ENCODE measurements at regions not wholly inside any gene's neighbourhood (a gene's known extent, or its start where the extent isn't known, plus 50 kb on each side); places are given as distances from the start of the nearest gene placed in this dataset.

- no peak overlapping the region for H3K27ac ChIP-seq
- TF ChIP-seq Cebpa-rat (IDR thresholded peaks at IDR 0.05), result no peak
- peaks cover 14% of the 10 kb centered on the region for H3K9me3 ChIP-seq
- no peak overlapping the region for H3K4me3 ChIP-seq
- H4K20me1 ChIP-seq, result no peaks in the 10 kb centered on the region
- H3K9ac ChIP-seq, result no peak overlapping the region
- H3K36me3 ChIP-seq, result no peaks in the 10 kb centered on the region
- no peak overlapping the region for H3K4me2 ChIP-seq
- H3K27me3 ChIP-seq, result no peaks in the 10 kb centered on the region
- H3K4me1 ChIP-seq, result peaks cover 7% of the 10 kb centered on the region; the same call in 1 of the 2 replicates
Measured at GRCh38 chr13:68272652-68273051, 1042.5 kb upstream of the PCDH9 start.

DNA sequence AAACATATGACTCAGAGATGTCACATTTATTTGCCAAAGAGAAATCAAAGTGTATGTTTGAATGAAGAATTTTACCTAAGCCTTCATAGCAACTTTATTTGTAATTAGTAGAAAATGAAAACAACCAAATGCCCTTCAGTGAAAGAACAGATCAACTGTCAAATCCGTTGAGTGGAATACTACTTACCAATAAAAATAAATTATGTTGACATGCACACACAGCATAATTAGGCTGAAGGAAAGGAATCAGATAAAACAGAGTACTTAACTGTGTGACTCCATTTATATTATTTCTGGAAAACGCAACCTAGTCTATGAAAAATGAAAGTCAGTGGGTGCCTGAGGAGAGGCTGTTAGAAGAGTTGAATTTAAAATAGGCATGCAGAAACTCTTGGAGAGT, 1034.6 kb upstream of the PCDH9 start:
- Histone ChIP-seq H3K4me3 (no peak overlapping the region), H3K27ac (no peak overlapping the region), H3K4me1 (no peaks in the 10 kb centered on the region), H3K9ac (no peak overlapping the region), H3K9me3 (no peaks in the 10 kb centered on the region), H3K4me2 (no peak overlapping the region), H3K36me3 (no peaks in the 10 kb centered on the region), H3K27me3 (no peaks in the 10 kb centered on the region), H4K20me1 (no peaks in the 10 kb centered on the region)
- no peak for TF ChIP-seq Cebpa-rat (IDR thresholded peaks at IDR 0.05)

DNA sequence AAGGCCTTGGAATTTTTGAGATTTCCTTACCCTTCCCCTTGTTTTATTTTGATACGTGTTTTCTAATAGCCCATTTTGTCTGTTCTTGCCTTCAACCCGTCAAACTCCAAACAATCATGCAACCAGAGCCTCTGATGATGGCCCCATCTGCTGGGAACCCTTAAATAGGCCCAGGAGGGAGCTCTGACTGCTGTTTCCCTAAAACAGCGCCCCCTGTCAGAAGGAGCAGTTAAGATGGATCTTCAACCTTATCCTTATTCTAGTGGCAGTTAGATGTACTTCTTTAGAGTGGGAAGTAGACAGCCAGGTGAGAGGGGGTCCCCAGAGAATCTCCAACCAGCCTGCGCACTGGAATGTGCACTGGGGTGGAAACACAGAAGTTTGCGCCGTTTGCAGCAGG, 1031.0 kb upstream of the PCDH9 start:
- Histone ChIP-seq H3K4me3 (no peak overlapping the region), H3K27me3 (no peaks in the 10 kb centered on the region), H3K27ac (no peak overlapping the region), H3K9me3 (no peaks in the 10 kb centered on the region), H4K20me1 (no peaks in the 10 kb centered on the region), H3K4me2 (no peak overlapping the region), H3K36me3 (no peaks in the 10 kb centered on the region), H3K9ac (no peak overlapping the region), H3K4me1 (no peaks in the 10 kb centered on the region)
- TF ChIP-seq Cebpa-rat (IDR thresholded peaks at IDR 0.05), result no peak

- Histone ChIP-seq H3K4me3 (no peak overlapping the region), H3K4me1 (no peaks in the 10 kb centered on the region), H3K27ac (no peak overlapping the region), H4K20me1 (no peaks in the 10 kb centered on the region), H3K9me3 (no peaks in the 10 kb centered on the region), H3K36me3 (no peaks in the 10 kb centered on the region), H3K9ac (no peak overlapping the region), H3K4me2 (no peak overlapping the region), H3K27me3 (no peaks in the 10 kb centered on the region)
- TF ChIP-seq Cebpa-rat (IDR thresholded peaks at IDR 0.05), result 0 out of 2 replicates have a peak, but pooled peaks have one; percentile 39
Measured at GRCh38 chr13:68257111-68257842, 1027.1 kb upstream of the PCDH9 start.

DNA sequence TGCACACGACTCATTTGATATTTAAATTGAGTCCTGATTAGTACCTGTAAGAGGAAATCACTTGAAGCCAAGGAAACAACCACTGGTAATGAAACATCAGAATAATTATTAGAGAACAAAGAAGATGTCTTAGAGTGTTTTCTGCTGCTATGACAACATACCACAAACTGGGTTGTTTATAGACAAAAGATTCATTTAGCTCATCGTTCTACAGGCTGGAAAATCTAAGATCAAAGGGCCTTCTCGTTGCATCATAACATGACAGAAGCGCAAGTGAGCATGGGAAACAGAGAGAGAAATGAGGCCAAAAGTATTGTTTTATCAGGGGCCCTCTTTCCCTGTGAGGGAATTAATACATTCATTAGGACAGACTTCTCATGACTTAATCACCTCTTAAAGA, 1024.0 kb upstream of the PCDH9 start:
- Histone ChIP-seq H3K4me1 (no peaks in the 10 kb centered on the region), H3K4me3 (no peak overlapping the region), H3K9me3 (no peaks in the 10 kb centered on the region), H4K20me1 (no peaks in the 10 kb centered on the region), H3K27me3 (no peaks in the 10 kb centered on the region), H3K9ac (no peak overlapping the region), H3K36me3 (no peaks in the 10 kb centered on the region), H3K4me2 (no peak overlapping the region), H3K27ac (no peak overlapping the region)
- no peak for TF ChIP-seq Cebpa-rat (IDR thresholded peaks at IDR 0.05)

- H4K20me1 ChIP-seq, result no peaks in the 10 kb centered on the region
- no peak overlapping the region for H3K9ac ChIP-seq
- no peak for TF ChIP-seq Cebpa-rat (IDR thresholded peaks at IDR 0.05)
- H3K9me3 ChIP-seq, result no peaks in the 10 kb centered on the region
- H3K27me3 ChIP-seq, result no peaks in the 10 kb centered on the region
- H3K4me1 ChIP-seq, result no peaks in the 10 kb centered on the region
- no peak overlapping the region for H3K27ac ChIP-seq
- H3K4me3 ChIP-seq, result no peak overlapping the region
- H3K36me3 ChIP-seq, result no peaks in the 10 kb centered on the region
- no peak overlapping the region for H3K4me2 ChIP-seq
Measured at GRCh38 chr13:68234274-68234673, 1004.1 kb upstream of the PCDH9 start.

- no peak for TF ChIP-seq Cebpa-rat (IDR thresholded peaks at IDR 0.05)
- Histone ChIP-seq H3K4me3 (no peak overlapping the region), H4K20me1 (no peaks in the 10 kb centered on the region), H3K9ac (no peak overlapping the region), H3K4me2 (no peak overlapping the region), H3K27me3 (no peaks in the 10 kb centered on the region), H3K36me3 (no peaks in the 10 kb centered on the region), H3K27ac (no peak overlapping the region), H3K9me3 (no peaks in the 10 kb centered on the region), H3K4me1 (no peaks in the 10 kb centered on the region)
Measured at GRCh38 chr13:68232351-68233130, 1002.4 kb upstream of the PCDH9 start.

DNA sequence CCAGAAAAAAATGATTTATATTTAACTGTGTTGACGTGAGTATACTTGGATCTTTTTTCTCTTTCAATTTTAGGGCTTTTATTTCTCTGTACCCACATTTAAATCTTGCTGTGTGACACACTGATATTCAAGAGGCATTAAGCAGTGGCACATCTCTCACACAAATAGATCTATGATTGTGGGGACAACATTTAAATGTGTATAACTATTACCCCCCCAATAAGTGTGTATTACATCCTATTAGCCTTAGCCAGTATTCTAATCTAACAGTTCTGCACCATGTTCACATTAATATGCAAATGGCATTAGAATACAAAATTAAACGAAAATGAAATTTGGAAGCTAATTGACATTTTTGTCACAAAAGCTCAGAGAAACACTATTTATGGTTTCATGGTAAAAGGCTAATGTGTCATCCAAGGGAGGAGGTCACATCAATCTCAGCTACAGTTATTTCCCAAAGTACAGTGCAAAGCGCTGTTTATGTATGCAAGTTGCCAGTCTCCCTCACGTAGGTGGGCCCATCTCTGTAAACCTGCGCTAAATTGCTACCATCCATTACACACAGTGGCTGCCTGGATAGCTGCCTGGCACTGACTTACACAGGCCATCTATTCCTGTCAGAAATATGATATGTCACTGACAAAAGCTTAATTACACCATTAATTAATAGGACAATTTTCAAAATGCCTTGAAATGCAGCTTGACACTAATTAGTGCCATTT, 984.7 kb upstream of the PCDH9 start:
- no peak for TF ChIP-seq Cebpa-rat (IDR thresholded peaks at IDR 0.05)
- Histone ChIP-seq H3K4me3 (no peak overlapping the region), H3K9me3 (no peaks in the 10 kb centered on the region), H4K20me1 (no peaks in the 10 kb centered on the region), H3K27me3 (no peaks in the 10 kb centered on the region), H3K4me2 (no peak overlapping the region), H3K36me3 (no peaks in the 10 kb centered on the region), H3K27ac (no peak overlapping the region), H3K4me1 (no peaks in the 10 kb centered on the region), H3K9ac (no peak overlapping the region)

- H3K36me3 ChIP-seq, result no peaks in the 10 kb centered on the region
Measured at GRCh38 chr13:68199271-68199670, 969.1 kb upstream of the PCDH9 start.

DNA sequence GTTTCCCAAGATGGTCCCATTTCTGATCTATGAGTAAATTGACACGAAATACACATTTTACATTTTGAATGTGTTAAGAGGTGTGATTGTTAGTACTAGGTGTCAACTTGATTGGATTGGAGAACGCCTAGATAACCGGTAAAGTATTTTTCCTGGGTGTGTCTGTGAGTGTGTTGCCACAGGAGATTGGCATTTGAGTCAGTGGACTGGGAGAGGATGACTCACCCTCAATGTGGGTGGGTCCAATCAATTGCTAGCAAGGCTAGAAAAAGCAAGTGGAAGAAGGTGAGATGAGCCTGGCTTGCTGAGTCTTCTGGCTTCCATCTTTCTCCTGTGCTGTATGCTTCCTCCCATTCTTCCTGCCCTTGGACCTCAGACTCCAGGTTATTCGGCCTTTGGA, 960.7 kb upstream of the PCDH9 start:
- Histone ChIP-seq H3K27me3 (no peaks in the 10 kb centered on the region), H3K9ac (no peak overlapping the region), H3K4me3 (no peak overlapping the region), H3K27ac (no peak overlapping the region), H4K20me1 (no peaks in the 10 kb centered on the region), H3K4me2 (no peak overlapping the region), H3K36me3 (no peaks in the 10 kb centered on the region), H3K9me3 (no peaks in the 10 kb centered on the region), H3K4me1 (no peaks in the 10 kb centered on the region)
- no peak for TF ChIP-seq Cebpa-rat (IDR thresholded peaks at IDR 0.05)

More at GRCh38 chr13:68199271-68199670, 969.1 kb upstream of the PCDH9 start:
- Histone ChIP-seq H3K4me1 (no peaks in the 10 kb centered on the region), H3K27me3 (no peaks in the 10 kb centered on the region), H3K9ac (no peak overlapping the region), H3K27ac (no peak overlapping the region), H3K4me3 (no peak overlapping the region), H4K20me1 (no peaks in the 10 kb centered on the region), H3K4me2 (no peak overlapping the region), H3K9me3 (no peaks in the 10 kb centered on the region)
- TF ChIP-seq Cebpa-rat (IDR thresholded peaks at IDR 0.05), result no peak
